Fibroblast of peridontal ligament (primary cell): ENCODE measurements at regions not wholly inside any gene's neighbourhood (a gene's known extent, or its start where the extent isn't known, plus 50 kb on each side); places are given as distances from the start of the nearest gene placed in this dataset.

ENCODE experiments used
- DNase-seq: peaks from one replicate; pipeline ENCODE4 v3.0.0-alpha.2; 2010; ENCODE audit errors: extremely low read depth

- no peak for DNase-seq
These were observed 128.0 kb downstream of the PSMG1 start for GRCh38 chr21:39055167-39055767.

GRCh38 chr21:39054066-39054465, 129.2 kb downstream of the PSMG1 start:
- no peak for DNase-seq

GRCh38 chr21:39053126-39053525, 130.1 kb downstream of the PSMG1 start:
- no peak for DNase-seq

GRCh38 chr21:39052718-39053117, 130.5 kb downstream of the PSMG1 start:
- no peak for DNase-seq

- DNase-seq: peak; percentile 65
These were observed 131.7 kb downstream of the PSMG1 start for GRCh38 chr21:39051588-39051949.

GRCh38 chr21:39050841-39051587, 132.2 kb downstream of the PSMG1 start:
- no peak for DNase-seq

GRCh38 chr21:39048574-39048973, 134.7 kb downstream of the PSMG1 start:
- DNase-seq: no peak

- DNase-seq: no peak
These were observed 135.2 kb downstream of the PSMG1 start for GRCh38 chr21:39048064-39048463.

GRCh38 chr21:39047046-39047445, 136.2 kb downstream of the PSMG1 start:
- no peak for DNase-seq

- DNase-seq: no peak
These were observed 136.9 kb downstream of the PSMG1 start for GRCh38 chr21:39046236-39046916.

- no peak for DNase-seq
These were observed 141.4 kb downstream of the PSMG1 start for GRCh38 chr21:39041816-39042215.

- DNase-seq: no peak
These were observed 142.6 kb downstream of the PSMG1 start for GRCh38 chr21:39040494-39041110.

GRCh38 chr21:39037807-39038405, 145.3 kb downstream of the PSMG1 start:
- DNase-seq: no peak

- no peak for DNase-seq
These were observed 146.7 kb downstream of the PSMG1 start for GRCh38 chr21:39036581-39036980.

- DNase-seq: no peak
These were observed 148.4 kb downstream of the PSMG1 start for GRCh38 chr21:39034590-39035536.

GRCh38 chr21:39033878-39034589, 149.2 kb downstream of the PSMG1 start:
- peak; percentile 51 for DNase-seq

GRCh38 chr21:39029900-39030884, 153.1 kb downstream of the PSMG1 start:
- no peak for DNase-seq

GRCh38 chr21:39029086-39029755, 154.0 kb downstream of the PSMG1 start:
- DNase-seq: peak; percentile 85

- no peak for DNase-seq
These were observed 158.1 kb downstream of the PSMG1 start for GRCh38 chr21:39025198-39025597.
